HG02938 (cell line): ENCODE measurements at regions not wholly inside any gene's neighbourhood (a gene's known extent, or its start where the extent isn't known, plus 50 kb on each side); places are given as distances from the start of the nearest gene placed in this dataset.

Experiments
- ATAC-seq: cut with Tn5 transposase; IDR thresholded peaks from one replicate; pipeline ENCODE4 v1.9.1; 2021; ENCODE audit warnings: mild to moderate bottlenecking, moderate library complexity; ENCODE audit not compliant: unreplicated experiment

DNA sequence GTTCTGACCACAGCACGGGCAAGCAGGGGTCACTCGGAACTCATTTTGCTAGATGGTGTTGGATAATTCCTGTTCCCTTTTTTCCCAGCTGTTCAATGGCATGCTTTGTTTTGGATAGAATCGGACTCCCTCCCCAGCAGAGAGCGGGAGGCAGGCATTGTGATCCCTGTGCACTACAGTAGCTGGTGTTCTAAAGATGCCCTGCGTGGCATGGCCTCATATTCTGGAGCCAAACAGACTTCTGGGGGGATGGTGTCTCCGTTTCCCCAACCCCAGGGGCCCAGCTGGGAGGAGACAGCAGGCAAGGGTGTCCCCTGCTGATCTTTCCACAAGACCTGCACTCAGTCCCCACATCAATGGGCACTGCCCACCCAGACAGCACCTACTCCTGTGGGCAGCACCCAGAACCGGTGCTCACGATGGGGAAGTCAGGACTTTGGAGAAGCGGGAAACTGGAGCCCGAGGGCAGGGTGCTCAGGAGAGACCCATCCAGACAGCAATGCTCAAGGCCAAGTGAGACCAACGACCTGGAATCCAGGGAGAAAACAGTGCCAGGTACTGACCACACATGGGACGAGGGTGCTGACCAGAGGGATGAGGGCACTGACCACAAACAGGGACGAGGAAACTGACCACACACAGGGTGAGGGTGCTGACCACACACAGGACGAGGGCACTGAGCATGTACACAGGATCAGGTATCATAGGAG lies 934.9 kb downstream of the BRD1 start:
- no peak for ATAC-seq

DNA sequence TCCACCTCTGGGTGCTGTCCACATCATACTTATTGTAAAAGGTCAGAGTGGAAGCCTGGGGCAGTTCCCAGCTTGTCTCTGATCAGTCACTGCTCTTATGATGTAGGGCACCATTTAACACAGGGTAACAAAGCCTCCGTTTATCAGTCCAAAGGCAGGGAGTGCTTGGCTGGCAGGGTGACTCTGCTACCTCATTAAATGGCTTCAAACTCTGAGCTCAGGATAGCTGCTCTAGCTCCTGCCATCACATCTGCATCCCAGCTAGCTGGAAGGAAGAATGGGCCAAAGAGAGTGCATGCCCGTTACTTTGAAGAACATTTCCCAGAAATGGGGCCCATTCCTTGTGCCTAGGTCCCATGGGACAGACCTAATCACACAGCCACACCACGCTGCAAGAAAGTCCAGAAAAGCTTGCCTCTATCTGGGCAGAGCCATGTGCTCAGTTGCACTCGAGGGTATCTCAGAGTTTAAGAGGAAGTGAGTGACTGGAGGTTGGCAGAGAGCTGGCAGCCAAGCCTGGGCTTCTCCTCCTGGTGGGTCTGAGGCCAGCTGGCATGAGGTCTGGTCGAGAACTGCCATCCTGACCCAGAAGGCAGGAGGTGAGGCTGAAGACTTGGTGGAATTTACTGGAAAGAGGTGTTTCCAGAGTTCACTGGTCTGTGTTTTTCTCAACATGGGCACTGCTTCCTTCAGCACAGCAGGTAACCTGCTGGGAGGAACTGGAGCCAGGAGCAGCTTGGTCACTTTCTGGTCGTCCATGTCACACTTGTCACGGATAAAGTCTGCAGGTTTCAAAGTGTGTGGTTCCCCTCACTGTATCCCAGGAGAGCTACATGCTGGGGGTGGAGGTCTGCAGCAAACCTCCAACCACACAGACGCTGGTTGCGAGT lies 935.7 kb downstream of the BRD1 start:
- ATAC-seq = no peak

DNA sequence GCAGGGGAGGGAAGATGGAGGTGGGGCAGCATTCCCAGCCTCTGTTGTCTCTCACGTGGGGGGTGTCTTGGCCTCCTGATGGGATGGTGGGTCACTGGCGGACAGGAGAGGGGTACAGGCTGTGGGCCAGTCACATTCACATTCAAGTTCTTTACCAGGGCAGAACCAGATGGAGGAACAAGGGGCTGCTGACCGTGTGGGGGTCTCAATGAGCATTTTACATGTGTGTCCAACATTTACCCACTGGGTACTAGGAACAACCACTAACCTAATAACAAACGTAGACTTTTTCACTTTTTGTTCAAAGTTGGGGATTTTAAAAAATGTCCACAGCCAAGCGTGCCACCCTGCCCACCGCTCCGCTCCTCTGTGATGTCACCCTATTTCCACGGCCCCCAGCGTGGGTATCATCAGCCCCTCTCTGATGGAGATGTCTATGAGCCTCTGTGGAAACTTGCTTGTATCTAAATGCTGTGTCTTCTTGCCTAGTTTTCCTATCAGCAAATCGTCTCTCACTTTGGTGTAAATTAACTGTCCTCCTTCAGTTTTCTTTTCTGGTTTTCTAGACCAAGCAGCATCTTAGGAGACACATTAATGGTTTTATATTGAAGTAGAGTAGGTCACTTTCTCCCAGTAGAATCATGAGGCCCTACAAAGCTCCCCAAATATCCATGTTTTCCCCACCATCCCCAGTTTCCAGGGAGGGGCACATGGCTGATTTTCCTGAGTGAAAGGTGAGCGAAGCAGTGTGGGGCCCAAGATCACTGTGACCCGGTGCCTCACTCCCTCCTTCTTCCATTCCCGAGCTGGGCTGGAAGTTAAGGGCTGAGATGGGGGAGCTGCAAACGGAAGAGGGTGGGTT lies 936.7 kb downstream of the BRD1 start:
- no peak for ATAC-seq

DNA sequence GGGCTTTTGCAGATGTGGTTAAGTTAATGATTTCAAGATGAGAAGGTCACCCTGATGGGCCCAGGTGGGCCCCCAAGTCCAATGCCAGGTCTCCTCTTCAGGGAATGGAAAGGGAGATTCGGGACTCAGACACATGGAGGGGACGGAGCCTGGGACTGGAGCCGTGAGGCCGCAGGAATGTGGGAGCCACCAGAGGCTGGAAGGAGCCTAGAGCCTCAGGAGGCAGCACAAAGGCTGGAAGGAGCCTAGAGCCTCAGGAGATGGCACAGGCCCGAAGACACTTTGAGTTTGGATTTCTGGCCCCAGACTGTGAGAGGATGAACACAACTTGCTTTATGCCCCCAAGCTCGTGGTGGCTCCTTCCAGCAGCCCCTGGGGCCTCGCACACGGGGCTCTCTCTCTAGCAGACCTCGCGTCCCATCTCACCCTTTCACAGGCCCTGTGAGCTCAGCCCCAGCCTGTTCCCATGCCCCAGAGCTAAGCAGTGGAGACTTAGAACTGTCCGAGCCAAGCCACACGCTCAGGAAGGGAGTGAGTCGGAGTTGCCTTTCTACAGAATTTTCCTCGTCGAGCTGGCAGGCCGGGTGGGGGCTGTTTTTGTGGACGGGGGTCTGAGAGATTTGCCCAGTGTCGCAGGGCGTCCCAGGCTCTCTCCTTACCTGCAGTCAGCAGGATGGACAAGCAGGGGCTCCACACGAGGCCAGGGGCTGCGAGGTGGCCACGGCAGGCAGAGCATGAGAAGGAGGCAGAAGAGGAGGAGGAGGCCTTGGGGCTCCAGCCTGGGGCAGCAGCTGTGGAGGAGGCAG lies 937.6 kb downstream of the BRD1 start:
- ATAC-seq = no peak

DNA sequence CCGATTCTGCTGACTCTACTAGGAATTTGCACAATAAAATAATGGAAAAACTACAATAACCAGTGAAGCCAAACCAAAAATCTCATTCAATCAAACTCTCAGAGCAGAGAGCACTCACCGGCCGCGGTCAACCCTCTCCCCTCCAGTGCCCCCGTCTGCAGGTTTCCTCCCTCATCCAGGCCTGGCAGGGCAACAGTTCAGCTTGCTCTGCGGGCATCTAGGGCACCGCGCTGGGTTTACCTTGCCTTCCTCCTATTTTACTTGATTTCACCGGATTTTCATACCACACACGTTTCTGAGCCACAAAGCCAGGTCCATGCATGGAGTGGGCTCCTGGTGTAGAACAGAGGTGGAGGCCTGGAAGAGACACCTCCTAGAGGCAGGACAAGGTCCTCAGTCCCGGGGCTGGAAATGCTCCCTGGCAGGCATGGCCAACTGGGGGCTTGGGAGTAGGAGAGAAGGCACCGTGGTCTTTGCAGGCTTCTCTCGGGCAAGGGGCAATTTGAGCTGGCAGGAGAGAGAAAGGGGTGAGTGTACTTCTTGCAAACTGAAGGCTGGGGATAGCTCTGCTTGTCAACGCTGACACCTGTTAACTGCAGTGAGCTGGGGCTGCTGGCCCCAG lies 938.4 kb downstream of the BRD1 start:
- no peak for ATAC-seq

DNA sequence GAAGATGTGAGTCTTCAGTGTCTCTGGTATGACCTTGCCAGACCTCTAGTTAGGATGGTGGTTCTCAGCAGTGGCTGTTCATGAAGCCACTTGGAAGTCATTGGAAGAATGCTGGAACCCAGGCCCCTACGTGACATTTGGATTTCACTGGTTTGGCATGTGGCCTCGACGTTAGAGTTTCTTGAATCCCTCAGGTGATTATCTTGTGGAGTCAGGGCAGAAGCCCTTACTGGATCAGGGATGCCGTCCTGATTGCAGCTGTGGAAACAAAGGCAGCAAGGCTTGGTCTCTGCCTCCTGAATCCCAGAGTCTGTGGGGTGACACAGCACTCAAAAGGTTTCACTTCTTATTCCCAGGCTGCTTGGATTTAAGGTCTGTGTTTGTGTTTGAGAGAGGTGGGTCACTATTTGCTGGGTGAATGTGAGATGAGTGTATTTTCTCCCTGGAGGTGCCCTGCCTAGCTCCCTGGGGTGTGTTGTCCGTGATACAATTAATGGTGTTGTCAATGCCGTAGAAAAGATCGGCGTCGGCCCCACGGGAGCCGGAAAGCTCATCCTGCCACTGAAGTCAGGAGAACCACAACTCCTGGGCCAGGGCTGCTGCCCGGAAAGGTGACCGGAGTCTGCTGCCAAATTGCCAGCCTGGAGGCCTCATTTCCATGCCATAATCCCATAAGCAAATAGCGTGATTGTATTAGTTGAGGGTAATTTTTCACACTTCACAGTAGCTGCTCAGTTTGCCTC lies 939.0 kb downstream of the BRD1 start:
- no peak for ATAC-seq

DNA sequence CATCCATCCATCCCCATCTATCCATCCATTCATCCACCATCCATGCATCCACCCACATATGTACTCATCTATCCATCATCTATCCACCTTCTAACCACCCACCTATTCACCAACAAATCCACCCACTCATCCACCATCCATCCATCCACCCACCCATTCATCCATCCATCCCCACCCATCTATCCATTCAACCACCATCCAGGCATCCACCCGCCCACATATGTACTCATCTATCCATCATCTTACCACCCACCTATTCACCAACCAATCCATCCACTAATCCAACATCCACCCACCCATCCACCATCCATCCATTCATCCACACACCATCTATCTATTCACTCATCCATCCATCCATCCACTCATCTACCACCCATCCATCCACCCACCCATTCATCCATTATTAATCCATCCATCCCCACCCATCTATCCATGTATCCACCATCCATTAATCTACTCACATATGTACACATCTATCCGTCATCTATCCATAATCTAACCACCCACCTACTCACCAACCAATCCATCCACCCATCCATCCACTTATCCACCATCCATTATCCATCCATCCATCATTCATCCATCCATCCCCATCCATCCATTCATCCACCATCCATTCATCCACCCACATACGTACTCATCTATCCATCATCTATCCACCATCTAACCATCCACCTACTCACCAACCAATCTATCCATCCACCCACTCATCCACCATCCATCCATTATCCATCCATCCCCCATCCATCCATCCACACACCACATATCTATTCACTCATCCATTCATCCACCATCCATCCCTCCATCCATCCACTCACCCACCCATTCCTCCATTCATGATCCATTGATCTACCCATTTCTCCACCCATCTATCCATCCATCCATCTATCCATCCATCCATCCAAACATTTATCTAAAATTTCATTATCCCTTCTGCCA lies 940.0 kb downstream of the BRD1 start:
- ATAC-seq = no peak

DNA sequence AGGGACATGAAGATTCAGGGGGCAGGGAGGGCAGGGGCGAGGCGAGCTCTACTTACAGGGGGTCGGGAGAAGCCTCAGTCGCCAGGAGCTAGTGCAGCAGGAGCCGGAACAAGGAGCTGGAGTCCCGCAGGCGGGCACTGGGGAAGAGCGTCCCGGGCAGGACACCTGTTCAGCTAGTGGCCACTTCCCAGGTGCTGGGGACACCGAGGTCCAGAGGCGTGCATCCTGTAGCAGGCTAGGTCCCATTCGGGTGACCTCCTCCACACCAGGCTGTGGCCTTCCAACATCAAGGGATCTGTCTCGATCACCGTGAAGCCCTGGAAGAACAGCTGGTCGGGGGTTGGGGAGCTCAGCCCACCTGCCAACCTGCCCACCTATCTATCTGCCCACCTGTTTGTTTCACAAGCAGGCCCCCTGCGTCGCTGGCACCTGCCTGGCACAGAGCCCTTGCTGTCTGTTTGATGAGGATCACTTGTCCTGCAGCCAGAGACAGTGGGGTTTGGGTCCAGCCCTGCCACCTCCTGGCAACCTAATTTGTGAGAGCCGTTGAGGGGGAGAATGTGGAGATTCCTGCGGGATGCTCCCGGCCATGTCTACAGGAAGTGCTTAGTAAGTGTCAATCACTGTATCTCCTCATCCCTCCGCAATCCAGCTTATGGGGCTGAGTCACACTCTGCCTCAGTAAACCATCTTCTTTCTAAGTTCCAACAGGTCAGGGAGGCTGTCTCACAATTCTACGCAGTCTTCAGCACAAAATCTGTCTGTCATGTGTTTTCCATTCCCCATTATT lies 940.9 kb downstream of the BRD1 start:
- no peak for ATAC-seq

DNA sequence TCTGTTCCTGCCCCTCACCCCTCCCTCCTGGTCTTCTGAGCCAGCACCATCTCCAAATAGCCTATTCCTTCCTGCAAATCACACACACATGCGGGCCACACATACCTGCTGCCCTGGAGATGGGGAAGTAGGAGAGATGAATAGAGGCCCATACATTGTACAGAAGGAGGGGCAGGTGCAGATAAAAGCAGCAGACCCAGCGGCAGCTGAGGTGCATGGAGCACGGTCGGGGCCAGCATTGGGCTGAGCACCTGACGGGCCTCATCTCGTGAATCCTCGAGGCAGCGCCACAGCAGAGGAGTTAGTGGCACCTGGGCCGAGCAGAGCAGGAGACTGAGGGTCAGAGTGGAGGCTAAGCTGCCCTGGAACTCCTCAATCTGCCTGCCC lies 941.8 kb downstream of the BRD1 start:
- ATAC-seq = no peak

DNA sequence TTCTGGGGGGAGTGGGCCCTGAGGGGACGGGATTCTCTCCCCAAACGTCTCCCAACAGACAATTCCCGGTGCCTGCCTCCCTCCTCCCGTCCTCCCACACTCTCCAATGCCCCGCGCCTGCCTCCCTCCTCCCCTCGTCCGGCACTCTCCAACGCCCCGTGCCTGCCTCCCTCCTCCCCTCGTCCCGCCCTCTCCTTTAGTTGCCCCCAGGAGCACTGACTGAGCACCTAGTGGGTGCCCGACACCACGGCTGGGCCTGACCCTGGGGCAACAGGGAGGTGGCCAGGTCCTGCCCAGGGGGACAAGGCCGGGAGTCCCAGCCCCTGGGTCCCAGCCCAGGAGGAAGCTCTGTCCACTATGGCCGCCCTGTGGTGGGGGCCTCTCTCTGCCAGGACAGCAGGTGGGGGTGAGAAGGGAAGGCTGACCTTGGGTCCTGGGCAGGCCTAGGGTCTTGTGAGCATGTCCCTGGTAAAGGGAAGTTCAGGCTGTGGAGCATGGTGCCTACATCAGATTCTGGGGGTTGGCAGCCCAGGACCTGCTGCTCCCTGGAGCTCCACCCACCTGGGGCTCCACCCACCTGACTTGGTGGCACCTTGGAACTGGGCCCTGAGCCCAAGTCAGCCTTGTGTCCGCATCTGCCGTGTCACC lies 942.3 kb downstream of the BRD1 start:
- no peak for ATAC-seq

DNA sequence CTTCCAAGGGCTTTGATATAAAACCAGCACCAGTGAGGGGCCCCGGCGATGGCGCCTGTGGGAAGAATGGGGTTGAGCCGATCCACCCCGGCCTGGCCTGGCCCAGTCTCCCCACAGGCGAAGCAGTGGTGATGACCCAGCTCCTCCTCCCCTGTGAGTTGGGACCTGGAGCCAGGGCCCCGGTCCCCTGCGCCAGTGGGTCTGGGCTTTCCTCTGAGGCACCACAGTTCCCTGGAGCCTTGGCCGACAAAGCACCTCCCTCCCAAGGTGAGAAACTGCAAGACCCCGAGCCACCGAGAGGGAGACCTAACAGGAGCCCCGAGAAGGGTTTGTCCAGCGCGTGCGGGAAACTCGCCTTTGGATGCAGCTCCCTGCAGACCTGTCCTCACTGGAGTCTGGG lies 942.9 kb downstream of the BRD1 start:
- no peak for ATAC-seq

DNA sequence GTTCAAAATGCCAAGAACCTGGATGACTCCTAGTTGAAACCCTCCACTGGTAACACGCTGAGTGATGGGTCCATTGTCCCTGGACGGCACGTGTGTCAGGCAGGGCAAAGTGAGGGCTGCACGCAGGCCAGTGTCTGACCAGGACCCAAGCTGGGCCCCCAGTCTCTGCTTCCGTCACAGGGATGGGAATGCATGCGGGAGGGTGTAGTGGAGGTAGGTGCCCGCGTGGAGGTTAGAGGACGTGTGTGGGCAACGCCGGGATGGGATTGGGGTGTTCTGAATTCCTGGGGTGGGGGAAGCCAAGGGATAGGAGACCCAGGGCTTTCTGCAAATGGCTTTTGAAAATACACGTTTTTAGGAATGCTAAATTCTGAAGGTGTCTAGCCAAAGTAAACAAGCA lies 943.3 kb downstream of the BRD1 start:
- no peak for ATAC-seq

DNA sequence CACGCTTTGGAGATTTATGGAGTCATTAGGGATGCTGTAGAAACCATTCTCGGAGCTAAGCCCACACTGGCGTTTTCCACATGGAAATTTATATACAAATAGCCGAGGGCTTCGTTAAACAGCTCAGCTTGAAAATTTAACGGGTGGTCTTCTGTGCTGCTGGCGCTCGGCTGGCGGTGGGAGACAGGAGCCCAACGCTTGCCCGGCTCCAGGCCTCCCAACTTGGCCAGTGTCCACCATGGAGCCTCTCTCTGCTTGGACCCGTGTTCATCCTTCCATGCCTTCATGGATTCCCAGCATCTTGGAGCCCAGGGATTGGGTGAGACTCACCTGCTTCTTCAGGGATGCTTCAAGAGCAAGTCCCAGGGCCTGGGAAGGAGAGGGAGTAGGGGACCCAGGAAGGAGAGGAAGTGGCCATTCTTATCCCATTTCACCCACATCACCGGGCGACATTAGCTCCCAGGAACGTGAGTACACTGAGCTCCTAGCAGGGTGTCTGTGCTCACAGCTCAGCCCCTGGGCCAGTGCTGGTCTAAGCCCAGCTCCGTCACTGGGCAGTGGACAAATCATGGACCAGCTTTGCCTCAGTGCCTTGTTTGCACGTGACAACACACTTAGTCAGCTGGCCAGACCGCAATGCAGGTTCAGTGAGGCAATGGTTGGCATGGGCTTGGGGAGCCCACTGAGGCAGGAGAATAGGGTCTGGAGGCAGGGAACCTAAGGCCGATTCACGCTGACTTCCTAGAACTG lies 944.3 kb downstream of the BRD1 start:
- no peak for ATAC-seq

DNA sequence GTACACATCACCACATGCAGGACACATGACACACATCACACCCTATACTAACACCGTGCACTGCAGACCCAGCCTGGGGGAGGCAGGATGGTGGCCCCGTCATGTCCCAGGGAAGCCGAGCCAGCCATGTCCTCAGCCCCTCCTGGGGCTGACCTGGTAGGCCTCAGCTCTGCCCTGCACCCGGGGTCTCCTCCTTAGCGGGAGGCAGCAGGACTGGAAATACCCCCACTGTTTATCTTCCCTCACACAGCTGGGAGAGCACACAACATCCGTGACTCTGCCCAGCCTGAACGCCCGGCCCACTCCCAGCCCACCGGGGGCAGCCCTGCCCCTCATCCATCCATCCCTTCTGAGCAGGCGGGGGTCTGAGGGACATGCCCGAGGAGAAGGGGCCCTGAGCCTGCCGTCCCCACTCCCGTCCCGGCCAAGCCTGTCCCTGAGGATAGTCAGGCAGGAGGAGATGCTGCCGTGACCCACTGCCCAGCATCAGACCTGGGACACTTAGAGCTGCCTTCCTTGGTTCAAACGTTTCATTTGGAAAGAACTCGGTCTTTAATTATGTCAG lies 945.0 kb downstream of the BRD1 start:
- ATAC-seq = no peak

DNA sequence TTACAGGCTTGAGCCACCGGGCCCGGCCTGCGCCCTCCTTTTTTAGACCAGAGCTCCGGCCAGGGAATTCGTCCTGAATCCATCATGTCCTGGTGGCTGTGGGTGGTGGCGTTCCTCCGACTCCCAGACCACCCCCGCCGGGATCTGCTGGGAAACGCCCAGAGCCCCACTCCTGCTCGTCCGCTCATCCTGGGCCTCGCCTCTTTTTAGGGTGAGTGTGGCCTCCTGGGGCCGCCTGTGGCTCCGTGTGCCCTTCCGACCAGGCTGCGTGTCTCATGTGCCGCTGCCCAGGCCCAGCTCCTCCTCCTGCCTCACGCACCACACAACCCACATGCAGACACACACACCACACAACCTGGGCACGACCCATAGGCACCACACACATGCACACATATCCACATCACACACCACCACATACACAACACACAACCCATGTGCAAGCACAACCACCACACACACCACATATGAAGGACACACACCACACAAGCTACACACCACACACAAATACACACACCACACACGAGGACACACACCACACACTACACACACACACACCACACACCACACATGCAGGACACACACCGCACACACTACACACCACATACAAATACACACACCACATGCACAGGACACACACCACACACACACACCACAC lies 946.2 kb downstream of the BRD1 start:
- no peak for ATAC-seq

DNA sequence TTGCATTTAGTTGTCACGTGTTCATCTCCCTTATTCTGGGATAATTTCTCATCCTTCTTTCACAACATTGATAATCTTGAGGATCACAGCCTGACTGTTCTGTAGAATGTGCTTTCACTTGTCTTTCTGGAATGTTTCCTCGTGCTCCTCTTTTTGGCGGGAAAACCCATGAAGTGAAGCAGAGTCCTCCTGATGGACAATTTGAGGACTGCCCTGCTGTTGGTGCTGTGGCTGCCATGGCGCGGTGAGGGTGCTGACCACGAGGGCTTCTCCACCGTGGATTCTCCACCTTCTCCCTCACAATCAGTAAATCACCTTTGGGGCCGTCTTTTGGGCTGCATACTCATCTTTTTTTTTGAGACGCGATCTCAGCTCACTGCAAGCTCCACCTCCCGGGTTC lies 946.9 kb downstream of the BRD1 start:
- no peak for ATAC-seq
